AG10803 (cell line): ENCODE measurements at regions not wholly inside any gene's neighbourhood (a gene's known extent, or its start where the extent isn't known, plus 50 kb on each side); places are given as distances from the start of the nearest gene placed in this dataset.

Experiments
- DNase-seq: peaks from one replicate; pipeline ENCODE4 v3.0.0; 2010; ENCODE audit warnings: low read depth
- H3K4me3 ChIP-seq: 2 replicates; pipeline ENCODE4 v1.5.1; 2011; ENCODE audit warnings: mild to moderate bottlenecking, low read length, control low read depth
- CTCF ChIP-seq: conservative IDR thresholded peaks from 2 replicates; pipeline ENCODE4 v1.5.1; 2011; ENCODE audit warnings: mild to moderate bottlenecking, low read length, control low read depth, inconsistent platforms

- no peak for DNase-seq
- TF ChIP-seq CTCF: no peak
- no peak overlapping the region for H3K4me3 ChIP-seq
These were observed 69.8 kb downstream of the CPN2 start for GRCh38 chr3:194281306-194281705.

- TF ChIP-seq CTCF: no peak
These were observed 69.4 kb downstream of the CPN2 start for GRCh38 chr3:194281766-194282165.

GRCh38 chr3:194282436-194283122 is 68.5 kb downstream of the CPN2 start:
- no peak overlapping the region for H3K4me3 ChIP-seq
- DNase-seq: no peak
- no peak for TF ChIP-seq CTCF

More at GRCh38 chr3:194281766-194282165, 69.4 kb downstream of the CPN2 start:
- DNase-seq: no peak
- no peak overlapping the region for H3K4me3 ChIP-seq

GRCh38 chr3:194283221-194284006 is 67.7 kb downstream of the CPN2 start:
- H3K4me3 ChIP-seq: no peak overlapping the region
- peak; percentile 94 for DNase-seq
- no peak for TF ChIP-seq CTCF

GRCh38 chr3:194284351-194284750 is 66.8 kb downstream of the CPN2 start:
- DNase-seq: no peak
- no peak for TF ChIP-seq CTCF
- no peak overlapping the region for H3K4me3 ChIP-seq

GRCh38 chr3:194285024-194285849 is 65.9 kb downstream of the CPN2 start:
- no peak overlapping the region for H3K4me3 ChIP-seq
- no peak for TF ChIP-seq CTCF
- DNase-seq: peak; percentile 66
